ENCODE measurements at regions not wholly inside any gene's neighbourhood (a gene's known extent, or its start where the extent isn't known, plus 50 kb on each side); places are given as distances from the start of the nearest gene placed in this dataset.

- TF ChIP-seq ZNF274 (IDR thresholded peaks at IDR 0.05; ENCODE audit: low read depth, low read length) = no peak
- TF ChIP-seq SUZ12 (IDR thresholded peaks at IDR 0.05; ENCODE audit: extremely low read depth, insufficient read depth, insufficient read length) = no peak
Measured at GRCh38 chr3:13728487-13728886, 151.4 kb downstream of the WNT7A start.
